GM19324 (cell line): ENCODE measurements at regions not wholly inside any gene's neighbourhood (a gene's known extent, or its start where the extent isn't known, plus 50 kb on each side); places are given as distances from the start of the nearest gene placed in this dataset.
A peak's percentile ranks its signal among the peaks of the same experiment; 100 is the strongest.

Experiments used
- ATAC-seq: cut with Tn5 transposase; IDR thresholded peaks from one replicate; pipeline ENCODE4 v1.9.1; 2021; ENCODE audit warnings: mild to moderate bottlenecking, moderate library complexity; ENCODE audit not compliant: unreplicated experiment, low FRiP score

GRCh38 chr4:125677665-125678307, 363.0 kb downstream of the FAT4 start:
- no peak for ATAC-seq

GRCh38 chr4:125679989-125680388, 365.2 kb downstream of the FAT4 start:
- ATAC-seq: no peak

GRCh38 chr4:125681240-125681639, 366.5 kb downstream of the FAT4 start:
- peak; percentile 94 for ATAC-seq

GRCh38 chr4:125682730-125683129, 368.0 kb downstream of the FAT4 start:
- ATAC-seq: no peak

GRCh38 chr4:125688841-125689240, 374.1 kb downstream of the FAT4 start:
- ATAC-seq: no peak

- ATAC-seq: no peak
Observed at GRCh38 chr4:125689805-125690204, 375.1 kb downstream of the FAT4 start.

GRCh38 chr4:125693228-125693627, 378.5 kb downstream of the FAT4 start:
- ATAC-seq: no peak

- ATAC-seq: no peak
Observed at GRCh38 chr4:125702406-125702805, 387.7 kb downstream of the FAT4 start.

- no peak for ATAC-seq
Observed at GRCh38 chr4:125703443-125703842, 388.7 kb downstream of the FAT4 start.

GRCh38 chr4:125704726-125705125, 390.0 kb downstream of the FAT4 start:
- ATAC-seq: no peak

- ATAC-seq: no peak
Observed at GRCh38 chr4:125705681-125706080, 390.9 kb downstream of the FAT4 start.

- ATAC-seq: no peak
Observed at GRCh38 chr4:125707397-125707796, 392.6 kb downstream of the FAT4 start.

- no peak for ATAC-seq
Observed at GRCh38 chr4:125710766-125711165, 396.0 kb downstream of the FAT4 start.

GRCh38 chr4:125714049-125714448, 399.3 kb downstream of the FAT4 start:
- ATAC-seq: no peak

- no peak for ATAC-seq
Observed at GRCh38 chr4:125714845-125715244, 400.1 kb downstream of the FAT4 start.

- ATAC-seq: no peak
Observed at GRCh38 chr4:125719987-125720386, 405.2 kb downstream of the FAT4 start.

GRCh38 chr4:125722009-125722408, 407.3 kb downstream of the FAT4 start:
- ATAC-seq: no peak

GRCh38 chr4:125725957-125726525, 411.3 kb downstream of the FAT4 start:
- no peak for ATAC-seq

GRCh38 chr4:125727931-125728330, 413.2 kb downstream of the FAT4 start:
- ATAC-seq: no peak

- ATAC-seq: no peak
Observed at GRCh38 chr4:125728568-125728967, 413.8 kb downstream of the FAT4 start.

GRCh38 chr4:125729171-125729570, 414.4 kb downstream of the FAT4 start:
- ATAC-seq: no peak

GRCh38 chr4:125732632-125733031, 417.9 kb downstream of the FAT4 start:
- no peak for ATAC-seq

- no peak for ATAC-seq
Observed at GRCh38 chr4:125734504-125734903, 419.7 kb downstream of the FAT4 start.
